NCI-H510A treated with DMSO at 0.1 percent for 48 hours (cell line): ENCODE measurements at regions not wholly inside any gene's neighbourhood (a gene's known extent, or its start where the extent isn't known, plus 50 kb on each side); places are given as distances from the start of the nearest gene placed in this dataset.
"Not testable (repeated sequence)": the region's sequence is repeated elsewhere in the genome, so short reads cannot be mapped to it uniquely, and the experiment has no call there.

Experiments used
- DNase-seq: peaks from one replicate; lab custom pipeline; 2025; lab: John Stamatoyannopoulos, UW

DNA sequence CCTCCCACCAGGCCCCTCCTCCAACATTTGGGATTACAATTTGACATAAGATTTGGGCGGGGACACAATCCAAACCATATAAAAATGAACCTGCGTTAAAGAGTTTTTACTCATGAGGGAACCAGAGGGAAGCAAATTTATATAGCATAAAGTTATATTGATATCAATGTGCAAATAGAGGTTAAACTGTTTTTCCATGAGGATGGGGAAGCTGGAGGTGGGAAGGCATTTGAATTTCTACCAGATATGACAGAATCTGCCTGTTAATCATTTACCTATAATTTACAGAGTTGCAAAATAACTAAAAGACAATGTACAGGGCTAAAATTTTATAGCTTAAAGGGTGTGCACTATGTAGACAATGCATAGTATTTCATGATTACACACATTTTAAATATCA lies 322.0 kb upstream of the FKBP1C start:
- DNase-seq: no peak

DNA sequence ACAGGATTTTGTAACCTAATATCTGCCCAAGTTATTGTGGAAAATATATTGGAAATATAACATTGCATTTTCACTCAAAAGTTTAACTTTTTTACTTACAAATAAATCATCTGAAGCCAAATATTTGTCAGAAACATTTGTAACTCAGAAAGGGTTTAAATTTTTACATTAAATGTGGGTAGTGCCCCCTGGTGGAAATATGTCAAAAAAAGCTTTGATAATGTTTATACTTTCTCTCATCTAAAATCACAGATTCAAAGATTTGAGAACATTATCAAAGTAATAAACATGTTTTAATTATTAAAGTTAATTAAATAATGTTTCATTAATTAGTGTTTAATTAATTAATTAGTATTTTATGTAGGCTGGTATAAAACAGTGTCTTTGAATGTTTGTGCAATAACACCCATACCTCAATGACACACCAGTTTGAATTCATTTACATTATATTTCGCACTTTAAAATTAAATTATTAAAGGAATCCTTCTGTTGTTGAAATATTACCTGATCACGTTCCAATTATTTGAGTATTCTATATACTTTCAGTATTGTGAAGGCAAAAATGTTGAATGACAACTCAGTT lies 320.1 kb upstream of the FKBP1C start:
- DNase-seq: peak; percentile 12

DNA sequence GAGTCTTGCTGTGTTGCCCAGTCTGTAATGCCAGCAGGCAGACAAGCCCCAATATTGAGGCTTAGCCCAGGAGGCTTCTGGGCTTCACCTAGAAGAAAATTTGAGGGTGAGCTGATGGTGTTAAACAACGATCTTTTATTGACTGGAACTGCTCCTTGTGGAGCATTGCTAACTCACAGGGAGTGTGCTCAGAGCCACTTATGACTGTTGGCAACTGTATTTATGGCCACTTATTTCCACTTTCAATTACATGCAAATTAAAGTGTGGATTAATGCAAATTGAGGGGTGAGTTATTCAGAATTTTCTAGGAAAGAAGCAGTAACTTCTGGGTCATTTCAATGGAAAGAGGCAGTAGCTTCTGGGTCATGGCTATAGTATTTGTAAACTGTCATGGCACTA lies 317.2 kb upstream of the FKBP1C start:
- no peak for DNase-seq

DNA sequence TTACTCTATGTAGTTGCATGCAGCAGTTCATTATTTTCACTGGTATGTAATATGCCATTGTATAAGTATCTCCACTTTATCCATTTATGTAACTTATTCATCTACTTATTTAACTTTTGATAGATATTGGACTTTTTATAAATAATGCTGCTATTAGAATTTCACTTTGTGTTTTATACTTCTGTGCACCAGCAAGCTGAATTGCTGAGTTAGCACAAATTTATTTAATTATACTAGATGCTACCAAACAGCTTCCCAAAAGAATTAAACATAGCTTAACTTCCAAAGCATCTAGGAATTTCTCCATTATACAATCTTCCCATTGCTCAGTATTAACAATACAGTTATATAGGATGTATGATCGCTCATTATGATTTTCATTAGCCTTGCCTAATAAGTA lies 308.0 kb upstream of the FKBP1C start:
- DNase-seq: no peak

DNA sequence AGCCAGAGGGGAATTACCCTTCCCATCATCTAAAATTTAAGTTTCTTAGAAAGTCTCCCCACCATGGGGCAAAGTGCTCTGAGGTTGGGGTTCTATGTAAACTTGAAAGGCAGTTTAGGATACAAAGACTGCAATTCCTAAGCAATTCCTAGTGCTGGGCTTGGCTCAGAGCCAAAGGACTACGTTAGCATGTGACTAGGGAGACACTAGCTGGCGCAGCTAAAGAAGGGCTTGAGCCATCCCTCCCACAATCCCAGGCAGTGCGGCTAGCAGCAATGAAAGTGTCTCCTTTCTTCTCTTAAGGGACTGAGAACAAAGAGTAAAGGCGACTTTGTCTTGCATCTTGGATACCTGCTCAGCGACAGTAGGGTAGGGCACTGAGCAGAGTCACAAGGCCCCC lies 306.6 kb upstream of the FKBP1C start:
- DNase-seq: no peak

DNA sequence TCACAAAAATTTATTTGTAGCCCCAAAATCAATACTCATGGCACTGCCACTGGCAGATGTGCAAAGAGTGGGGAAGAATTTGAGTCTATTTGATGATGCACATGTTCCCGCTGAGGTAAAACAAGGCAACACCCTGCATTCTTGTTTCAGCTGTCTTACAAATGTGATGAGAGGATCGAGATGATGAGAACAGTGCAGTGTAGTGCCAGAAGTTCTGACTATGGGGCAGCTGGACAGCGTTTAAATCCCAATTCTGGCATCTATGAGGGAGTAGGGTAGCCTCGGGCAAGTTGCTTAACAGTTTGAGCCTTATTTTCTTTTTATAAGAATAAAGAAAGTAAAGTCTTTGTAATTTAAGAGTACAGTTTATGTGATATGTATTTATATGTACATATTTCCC lies 296.7 kb upstream of the FKBP1C start:
- DNase-seq: no peak

DNA sequence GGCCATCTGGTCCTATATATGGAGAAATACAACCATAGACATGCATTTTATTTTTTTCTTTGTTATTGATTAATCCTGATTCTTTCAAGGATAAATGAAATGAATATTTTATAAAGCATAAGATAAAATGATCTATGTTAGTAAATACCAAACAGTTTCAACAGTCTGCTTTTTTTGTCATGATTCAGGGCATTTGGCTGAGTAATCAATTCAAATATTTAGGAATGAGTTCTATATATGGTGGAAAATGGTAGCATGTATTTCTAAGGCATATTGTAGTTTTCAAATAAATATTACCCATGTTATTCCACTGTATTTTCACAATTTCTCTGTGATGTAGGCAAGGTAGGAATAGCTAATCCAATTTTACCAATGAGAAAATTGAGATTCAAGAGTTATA lies 287.5 kb upstream of the FKBP1C start:
- DNase-seq: no peak

DNA sequence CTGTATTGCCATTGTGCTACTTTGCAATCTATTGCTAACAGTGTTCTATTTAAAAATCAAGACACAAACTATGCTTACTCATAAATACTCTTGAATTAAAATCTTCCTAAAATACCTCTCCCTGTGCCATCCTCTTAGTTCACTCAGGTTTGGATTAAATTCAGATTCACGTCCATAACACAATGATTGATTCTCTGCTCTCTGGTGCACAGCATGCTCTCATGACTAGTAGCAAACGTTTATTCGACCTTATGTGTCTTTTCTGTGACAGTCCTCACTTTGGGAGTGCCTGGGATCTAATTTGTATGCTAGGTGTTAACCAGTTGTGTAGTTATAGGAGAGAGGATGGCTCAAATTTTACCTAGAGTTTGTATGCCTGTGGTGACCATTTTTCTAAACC lies 270.4 kb upstream of the FKBP1C start:
- no peak for DNase-seq

DNA sequence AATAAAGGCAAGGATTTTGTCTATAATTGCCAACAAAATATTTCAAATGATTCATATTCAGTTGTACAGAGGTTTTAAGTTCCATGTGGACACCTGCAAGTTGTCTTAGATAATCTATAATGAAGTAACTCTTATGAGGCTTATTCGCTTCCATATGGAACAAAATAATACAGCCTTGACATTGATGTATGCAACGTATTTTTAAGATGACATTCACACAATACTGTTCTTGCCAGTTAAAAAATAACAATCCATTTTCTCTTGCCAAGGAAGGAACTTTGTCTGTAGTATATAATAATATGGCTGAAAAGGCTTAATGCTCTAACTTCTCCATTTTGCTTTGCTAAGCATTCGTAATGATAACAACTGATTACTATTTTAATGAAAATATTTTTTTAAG lies 269.3 kb upstream of the FKBP1C start:
- DNase-seq: no peak

DNA sequence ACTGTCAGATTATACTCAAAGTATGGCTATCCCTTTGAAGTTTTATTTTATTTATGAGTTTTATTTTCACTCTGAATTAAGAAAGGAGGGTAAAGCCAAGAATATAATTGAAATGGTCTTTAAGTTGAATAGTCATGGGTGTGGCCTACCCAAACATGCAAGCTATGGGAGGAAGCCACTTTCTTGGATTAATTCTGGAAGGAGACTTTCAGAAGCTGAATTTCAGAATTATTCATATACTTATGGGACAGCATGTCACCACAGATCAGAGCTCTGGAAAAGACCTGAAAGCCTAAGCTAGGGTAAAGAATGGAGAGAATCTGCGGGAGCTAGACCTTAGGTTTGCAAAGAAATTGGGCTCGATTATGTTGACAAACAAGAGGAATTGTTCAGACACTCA lies 242.4 kb upstream of the FKBP1C start:
- no peak for DNase-seq

DNA sequence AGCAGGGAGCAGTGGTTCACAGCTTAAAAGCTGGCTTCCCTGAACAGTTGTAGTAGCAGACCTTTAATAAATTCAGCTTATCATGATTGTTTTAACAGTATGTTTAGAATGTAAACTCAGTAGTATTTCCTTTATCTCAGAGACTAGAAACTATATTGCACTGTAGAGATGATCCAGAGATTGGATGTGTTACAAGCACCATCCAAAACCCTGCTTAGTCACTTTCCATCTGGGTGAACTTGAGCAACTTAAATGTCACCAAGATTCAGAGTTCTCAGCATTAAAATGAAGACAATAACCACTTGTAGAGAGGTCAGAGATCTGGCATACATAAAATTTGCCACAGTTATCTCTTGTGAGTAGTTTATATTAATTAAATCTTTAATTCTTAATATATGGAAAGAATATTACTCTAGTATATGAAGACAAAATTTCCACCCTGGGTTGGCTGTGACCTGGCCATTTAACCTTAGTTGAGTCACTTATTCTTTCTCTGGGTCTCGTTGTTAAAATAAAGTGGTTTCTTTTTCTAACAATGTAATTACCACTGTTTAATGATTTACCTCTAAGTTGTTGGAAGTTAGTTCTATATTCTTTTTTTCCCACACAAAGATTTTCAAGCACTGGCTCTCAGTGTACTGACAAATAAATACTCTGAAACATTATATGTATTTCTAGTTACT lies 239.2 kb upstream of the FKBP1C start:
- no peak for DNase-seq

DNA sequence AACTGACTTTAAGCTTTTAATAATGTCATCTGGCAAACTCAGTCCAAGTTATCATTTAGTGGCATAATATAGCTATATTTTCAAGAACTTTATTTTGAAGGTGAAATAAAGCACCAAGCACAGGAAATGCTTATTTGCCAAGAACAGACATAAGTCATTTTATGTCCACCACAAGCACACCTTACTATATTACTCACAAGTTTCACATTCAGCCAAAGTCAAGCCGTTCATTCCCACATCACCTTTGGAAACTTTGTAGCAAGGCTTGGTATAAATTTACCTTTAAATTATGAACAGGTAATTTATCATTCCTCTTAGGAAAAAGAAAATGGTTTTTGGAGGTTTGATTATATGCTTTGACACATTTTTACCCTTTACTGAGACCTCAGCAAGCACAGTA lies 236.8 kb upstream of the FKBP1C start:
- DNase-seq: no peak

DNA sequence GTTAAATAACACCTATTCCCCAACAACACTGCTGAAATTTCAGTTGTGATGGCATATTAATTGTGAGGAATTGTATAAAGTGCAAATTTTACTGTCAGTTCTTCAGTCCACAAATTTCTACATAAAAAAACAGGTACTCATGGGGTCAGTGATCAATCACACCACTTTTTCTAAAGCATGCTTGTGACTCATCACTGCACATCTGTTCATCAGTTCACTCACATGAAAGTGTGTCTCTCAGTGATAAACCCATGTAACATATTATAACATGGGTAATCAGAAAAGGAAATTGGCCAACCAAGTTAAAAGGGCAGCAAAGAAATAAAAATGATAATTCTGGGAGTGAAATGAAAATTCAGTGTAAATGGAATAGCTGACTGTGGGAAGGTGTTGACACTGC lies 234.7 kb upstream of the FKBP1C start:
- DNase-seq: no peak

DNA sequence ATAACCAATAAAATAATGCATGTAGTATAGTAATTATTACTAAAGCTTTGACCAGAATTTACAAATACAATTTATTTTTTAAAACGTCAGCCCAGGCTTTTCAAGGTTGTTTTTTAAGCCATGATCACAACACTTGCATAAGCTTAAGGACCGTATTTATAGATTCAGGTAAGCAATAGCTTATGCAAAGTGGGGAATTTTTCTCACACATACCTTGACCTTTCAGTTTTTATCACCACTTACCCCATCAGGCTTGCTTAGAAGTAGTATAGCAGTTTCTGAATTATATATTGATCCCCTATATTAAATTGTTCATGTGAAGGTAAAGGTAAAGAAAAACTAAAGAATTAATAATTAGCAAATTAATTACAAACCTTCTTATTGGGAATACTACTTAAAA lies 232.3 kb upstream of the FKBP1C start:
- DNase-seq: no peak

DNA sequence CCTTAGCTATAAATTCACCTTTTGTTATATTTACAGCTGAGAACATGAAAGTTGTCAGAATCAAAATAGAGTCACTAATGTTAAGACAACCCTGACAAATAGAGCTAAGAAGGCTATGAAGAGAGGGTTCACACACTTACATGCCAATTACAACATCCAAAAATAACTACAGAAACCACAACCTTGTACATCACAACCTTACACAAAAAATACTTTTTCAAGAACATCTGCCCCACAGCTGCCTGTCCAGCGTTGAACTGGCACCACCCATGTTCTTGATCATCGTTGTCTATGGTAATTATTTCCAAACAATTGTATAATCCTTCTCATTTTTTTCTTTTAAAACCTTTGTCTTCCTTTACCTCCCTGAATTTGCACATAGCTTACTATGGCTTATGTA lies 231.2 kb upstream of the FKBP1C start:
- no peak for DNase-seq

DNA sequence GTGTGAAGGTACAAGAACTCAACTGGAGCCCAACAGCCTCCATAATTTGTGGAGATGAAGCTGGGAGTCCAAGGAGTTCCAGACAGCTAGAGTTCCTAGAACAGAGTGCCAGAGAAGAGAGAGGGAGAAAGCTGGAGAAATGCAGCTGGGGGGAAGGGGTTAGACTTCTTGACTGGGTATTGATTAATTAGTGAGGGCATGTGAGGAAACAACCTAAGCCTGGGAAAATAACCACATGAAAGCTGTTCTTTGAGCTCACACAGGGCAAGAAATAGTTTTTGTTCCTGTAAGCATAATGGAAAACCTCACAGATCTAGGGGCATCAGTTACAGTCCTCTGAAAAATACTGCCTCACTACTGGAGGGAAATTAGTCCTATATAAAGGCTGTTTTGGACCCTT lies 230.5 kb upstream of the FKBP1C start:
- DNase-seq: no peak

DNA sequence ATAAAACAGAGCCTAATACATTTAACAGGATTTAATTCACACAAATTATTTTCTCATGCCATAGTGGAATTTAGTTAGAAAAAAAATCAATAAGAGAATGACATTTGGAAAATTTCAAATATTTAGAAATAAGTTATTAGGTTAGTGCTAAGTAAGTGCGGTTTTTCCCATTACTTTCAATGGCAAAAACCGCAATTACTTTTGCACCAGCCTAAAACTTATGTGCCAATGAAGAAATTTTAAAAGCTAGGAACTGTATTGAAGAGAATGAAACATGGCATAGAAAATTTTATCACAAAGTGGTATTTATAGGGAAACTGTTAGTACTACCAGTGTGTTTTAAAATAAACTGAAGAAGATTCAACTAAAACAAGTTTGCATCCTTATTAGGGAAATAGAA lies 228.3 kb upstream of the FKBP1C start:
- no peak for DNase-seq

DNA sequence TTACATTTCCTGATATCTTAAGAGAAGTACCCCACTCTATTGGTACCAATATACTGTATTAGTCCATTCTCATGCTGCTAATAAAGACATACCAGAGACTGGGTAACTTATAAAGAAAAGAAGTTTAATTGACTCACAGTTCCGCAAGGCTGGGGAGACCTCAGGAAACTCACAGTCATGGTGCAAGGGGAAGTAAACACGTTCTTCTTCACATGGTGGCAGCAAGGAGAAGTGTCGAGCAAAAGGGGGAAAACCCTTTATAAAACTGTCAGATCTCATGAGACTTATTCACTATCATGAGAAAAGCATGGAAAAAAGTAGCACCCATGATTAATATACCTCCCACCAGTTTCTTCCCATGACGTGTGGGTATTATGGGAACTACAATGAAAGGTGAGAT lies 219.6 kb upstream of the FKBP1C start:
- DNase-seq: not testable (repeated sequence)

DNA sequence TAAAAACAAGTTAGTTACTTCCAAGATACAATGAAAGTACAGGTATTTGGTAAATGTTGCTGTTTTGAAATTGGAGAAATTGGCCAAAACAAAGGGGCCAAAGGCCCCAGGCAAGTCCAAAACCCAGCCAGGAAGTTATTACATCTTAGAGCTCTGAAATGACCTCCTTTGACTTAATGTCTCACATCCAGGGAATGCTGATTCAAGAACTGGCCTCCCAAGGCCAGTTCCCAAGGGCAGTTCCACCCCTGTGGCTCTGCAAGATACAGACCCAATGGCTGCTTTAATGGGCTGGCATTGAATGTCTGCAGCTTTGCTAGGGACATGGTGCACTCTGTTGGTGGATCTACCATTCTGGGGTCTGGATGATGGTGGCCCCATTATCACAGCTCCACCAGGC lies 217.3 kb upstream of the FKBP1C start:
- DNase-seq: no peak

DNA sequence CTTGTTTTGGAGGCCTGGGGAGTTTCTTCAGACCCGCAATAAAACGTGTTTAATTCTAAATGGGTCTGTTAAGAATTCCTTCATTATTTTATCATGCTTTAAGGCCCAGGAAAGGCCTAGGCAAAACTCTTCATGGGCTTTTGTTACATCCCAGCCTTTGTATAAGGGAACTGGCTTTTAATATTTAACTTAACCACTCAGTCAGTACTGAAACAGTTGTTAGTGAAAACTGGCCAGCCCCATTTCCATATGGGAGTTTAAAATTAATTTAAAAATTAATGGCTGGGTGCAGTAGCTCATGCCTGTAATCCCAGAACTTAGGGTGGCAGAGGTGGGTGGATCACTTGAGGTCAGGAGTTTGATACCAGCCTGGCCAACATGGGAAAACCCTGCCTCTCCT lies 213.2 kb upstream of the FKBP1C start:
- DNase-seq: no peak

DNA sequence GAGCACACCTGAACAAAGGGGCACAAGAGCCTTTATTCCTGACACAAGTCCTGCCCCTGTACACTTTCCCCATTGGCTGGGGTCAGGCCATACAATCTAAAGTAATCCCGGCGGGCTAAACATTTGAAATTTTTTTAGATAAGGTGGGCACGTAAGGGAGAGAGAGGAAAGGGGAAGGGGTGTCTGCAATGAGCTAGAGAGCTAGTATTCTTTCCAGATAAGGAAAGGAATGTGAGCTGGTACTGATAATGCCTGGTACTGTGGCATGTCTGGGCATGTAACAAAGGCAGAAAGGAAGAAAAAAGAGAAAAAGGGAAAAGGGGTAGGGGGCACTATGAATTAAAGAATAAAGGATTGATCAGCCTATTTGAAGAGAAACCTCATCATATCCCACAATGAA lies 212.0 kb upstream of the FKBP1C start:
- not testable (repeated sequence) for DNase-seq

DNA sequence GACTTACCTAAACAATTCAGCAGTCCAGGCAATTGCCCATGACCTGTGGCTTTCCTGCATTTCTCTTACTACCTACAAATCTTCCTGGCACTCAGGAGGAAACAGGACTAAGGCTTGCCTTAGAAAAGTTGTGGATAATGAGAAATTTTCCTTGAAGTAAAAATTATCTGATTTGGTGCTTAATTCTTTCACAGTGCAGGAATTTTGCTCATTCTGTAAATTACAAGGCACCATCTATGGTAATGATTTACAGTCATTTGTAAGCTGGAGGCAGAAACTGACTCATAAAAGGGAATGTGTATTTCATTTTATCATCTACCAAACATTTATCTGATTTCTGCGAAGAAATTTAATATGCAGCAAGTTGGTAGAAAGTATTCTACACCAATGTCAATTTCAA lies 211.5 kb upstream of the FKBP1C start:
- DNase-seq: no peak

DNA sequence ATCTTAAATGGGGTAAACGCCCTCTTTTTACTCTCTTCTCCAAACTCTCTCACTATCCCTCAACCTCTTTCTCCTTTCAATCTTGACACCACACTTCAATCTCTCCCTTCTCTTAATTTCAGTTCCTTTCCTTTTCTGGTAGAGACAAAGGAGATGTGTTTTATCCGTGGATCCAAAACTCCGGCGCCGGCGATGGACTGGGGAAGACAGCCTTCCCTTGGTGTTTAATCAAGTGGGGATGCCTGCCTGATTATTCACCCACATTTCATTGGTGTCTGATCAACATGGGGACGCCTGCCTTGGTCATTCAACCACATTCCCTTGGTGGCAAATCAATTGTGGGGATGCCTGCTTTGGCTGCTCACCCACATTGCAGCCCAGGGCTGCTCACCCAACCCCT lies 205.3 kb upstream of the FKBP1C start:
- not testable (repeated sequence) for DNase-seq

DNA sequence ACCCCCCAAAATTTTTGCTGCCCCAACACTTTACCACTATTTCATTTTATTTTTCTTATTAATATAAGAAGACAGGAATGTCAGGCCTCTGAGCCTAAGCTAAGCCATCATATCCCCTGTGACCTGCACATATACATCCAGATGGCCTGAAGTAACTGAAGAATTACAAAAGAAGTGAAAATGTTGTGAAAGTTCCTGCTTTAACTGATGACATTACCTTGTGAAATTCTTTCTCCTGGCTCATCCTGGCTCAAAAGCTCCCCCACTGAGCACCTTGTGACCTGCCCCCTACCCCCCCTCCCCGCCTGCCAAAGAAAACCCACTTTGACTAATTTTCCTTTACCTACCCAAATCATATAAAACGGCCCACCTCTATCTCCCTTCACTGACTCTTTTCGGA lies 200.3 kb upstream of the FKBP1C start:
- not testable (repeated sequence) for DNase-seq
